NCI-H2107 (cell line): ENCODE measurements at regions not wholly inside any gene's neighbourhood (a gene's known extent, or its start where the extent isn't known, plus 50 kb on each side); places are given as distances from the start of the nearest gene placed in this dataset.

Experiments
- DNase-seq: peaks from one replicate; lab custom pipeline; 2025; lab: John Stamatoyannopoulos, UW

DNA sequence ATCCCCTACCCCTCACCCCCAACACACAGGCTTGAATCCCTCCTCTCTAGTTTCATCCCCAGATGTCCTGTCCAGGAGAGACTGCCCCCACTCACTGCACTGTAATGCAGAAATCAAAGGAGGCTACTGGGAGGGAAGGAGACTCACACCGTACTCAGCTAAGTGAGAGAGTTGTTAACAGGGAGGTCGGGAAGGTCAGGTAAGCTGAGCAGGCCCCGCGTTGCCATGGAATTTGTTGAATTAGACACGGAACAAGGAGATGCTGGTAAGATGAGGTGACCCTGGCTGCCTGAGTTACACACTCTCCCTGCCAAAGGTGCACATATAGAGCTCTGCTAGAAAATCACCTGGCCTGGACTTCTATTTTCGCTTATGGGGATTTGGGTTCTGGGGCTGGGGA is 197.9 kb downstream of the NXPE2 start:
- DNase-seq: no peak

GRCh38 chr11:114877976-114878375 is 199.6 kb downstream of the NXPE2 start:
- no peak for DNase-seq

DNA sequence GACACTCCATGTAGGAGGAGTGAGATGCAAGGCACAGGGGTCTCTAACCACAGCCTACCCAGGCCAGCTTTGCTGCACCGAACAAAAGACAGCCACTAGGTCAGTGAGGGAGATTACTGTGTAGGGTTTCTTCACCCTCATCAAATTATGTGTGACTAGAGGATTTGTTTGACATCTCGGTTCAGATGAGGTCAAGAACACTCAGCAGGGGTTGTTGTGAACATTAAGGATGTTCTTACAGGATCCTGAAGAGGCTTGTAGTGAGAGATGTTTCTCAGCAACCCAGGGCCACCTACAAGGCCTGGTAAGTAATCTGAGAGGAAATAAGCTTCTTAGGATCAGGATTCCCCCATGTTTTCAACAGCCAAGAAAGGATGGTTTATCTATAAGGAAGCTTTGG is 202.1 kb downstream of the NXPE2 start:
- no peak for DNase-seq

- no peak for DNase-seq
Observed at GRCh38 chr11:114883472-114883871, 205.1 kb downstream of the NXPE2 start.

DNA sequence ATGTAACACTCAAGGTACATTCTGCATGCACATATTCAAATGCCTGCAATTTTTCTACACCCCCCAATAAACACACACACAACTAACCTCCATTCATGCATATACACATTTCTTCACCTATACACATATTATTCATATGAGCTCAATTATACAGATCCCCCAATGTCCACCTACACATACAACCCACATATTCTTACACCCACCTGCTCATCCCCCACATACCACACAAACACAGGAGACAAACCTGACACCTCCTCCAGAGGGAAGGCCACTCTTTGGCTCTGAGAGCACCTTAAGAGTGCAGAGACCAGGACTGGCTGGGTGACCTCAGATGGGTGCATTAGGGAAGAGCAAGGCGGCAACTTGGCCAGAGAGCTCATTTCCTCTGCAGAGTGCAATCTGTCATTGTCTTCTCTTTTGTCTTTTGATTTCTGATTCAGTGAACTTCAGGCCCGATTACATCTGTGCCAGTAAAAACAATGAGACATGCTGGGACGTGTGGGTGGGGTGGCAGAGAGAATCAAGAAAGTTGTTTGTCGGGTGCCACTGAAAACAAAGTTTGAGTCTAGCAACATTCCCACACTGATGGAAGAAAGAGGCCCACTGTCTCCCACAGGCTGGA is 208.4 kb downstream of the NXPE2 start:
- DNase-seq: no peak

DNA sequence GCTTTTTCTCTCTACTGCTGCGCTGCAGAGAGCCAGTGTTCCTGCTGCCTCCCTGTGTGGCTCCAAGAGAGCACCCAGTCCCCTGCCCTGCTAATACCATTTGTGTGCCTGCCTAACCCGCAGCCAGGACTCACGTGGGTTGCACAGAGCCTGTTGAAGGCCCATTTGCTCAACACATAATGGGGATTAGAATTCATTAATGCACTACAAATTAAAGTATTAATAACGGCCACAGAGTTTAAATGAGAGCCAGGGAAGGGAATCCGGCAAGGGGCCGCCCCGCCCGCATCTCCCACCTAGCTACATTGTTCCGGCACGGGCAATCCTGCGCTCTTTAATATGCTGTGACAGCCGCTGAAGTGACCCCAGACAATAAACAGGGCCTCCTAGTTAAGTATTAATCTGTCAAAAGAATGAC is 211.3 kb downstream of the NXPE2 start:
- no peak for DNase-seq

DNA sequence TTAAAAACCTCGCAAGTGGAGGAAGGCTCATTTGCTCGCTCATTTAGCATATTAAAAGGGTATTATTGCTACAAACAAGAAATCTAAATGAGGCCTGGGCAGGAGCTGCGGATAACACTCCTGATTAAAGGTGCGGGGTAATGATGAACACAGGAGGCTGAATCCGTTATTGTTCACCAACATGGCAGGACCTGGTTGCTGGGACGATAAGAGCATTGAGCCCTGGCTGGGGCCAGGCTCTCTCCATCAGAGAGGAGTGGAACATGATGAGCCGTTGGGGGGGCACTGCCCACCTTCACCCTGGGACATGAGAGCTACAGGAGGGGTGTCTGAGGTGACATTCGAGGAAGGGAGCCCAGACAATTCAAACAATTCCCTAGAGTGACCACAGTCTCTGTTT is 211.7 kb downstream of the NXPE2 start:
- DNase-seq: no peak

DNA sequence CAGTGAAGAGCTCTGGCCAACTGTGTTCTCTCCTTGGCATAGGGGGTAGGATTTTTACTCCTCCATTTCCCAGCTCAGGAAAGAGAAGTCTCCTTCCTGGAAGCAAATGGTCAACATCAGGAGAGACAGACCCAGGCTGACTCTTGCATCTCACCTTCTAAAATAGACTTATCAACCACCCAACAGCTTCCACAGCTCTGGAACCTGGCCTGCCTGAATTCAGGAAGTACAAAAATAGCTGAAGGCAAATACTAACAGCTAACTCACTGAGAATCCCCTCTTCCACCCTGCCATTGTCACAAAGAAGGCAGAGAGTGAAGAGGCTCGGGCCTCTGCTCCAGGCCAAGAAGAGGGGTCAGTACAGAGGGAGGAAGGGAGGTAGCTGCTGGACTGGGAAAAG is 213.6 kb downstream of the NXPE2 start:
- DNase-seq: no peak

DNA sequence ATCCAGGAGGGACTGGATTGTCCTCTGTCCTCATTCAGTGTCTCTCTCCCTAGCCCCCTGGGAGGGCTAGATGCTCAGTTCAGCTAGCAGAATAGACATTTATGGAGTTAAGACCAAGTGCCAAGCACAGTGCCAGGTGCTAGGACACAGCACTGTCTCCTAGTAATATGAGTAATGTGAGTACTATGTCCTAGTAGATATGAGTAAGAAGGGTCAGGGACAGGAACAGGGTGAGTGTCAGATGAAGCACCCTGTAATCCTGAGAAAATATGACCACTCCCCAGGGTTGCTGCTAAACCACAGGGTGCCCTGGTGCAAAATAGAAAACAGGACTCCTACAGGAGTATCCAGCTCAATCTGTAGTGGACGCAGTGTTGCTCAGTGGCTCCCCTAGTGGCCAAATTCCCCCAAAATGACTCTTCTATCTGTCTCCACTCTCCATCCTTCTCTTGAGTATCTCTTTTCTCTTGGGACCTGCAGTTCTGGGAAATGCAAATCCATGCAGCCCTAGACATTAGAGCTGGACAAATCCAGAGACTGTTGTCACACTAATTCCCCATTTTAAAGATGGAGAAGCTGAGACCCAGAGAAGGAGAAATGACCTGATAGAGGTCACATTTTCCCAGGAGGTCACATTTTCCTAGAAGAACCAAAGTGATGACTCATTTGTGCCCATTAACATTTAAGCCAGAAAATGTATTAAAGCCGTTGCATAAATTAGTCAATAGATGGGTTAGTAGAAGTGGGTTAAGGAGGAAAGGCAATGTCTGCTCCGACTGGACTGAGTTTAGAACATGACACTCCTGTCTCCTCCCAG is 214.3 kb downstream of the NXPE2 start:
- DNase-seq: no peak

DNA sequence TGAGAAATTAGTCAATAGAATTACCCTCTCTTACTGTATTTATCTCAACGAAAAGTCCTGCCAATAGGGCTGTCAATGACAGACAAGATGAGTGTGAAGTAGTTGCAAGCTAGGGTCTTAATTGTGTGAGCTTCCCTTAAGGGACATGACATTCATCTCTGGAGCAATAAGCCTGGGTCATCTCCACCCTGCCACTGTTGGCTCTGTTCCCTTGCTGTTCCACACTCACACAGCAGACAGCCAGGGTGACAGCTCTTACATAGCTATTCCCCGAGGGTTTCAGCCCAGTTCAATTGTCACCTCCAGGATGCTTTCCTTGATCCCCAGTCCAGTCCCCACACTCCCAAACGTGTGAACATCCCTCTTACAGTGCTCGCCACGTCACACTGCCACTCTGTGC is 215.0 kb downstream of the NXPE2 start:
- DNase-seq: no peak

DNA sequence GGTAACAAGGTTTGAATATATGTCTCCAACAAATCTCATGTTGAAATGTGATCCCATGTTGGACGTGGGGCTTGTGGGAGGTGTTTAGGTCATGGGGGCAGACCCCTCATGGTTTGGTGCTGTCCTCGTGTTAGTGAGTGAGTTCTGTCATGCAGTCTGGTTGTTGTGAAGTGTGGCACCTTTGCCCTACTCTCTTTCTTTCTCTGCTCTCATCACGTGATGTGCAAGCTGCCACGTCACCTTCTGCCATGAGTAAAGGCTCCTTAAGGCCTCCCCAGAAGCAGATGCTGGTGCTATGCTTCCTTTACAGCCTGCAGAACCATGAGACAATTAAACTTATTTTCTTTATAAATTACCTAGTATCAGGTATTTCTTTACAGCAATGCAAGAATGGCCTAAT is 218.3 kb downstream of the NXPE2 start:
- no peak for DNase-seq

- DNase-seq: no peak
Observed at GRCh38 chr11:114909866-114910265, 231.5 kb downstream of the NXPE2 start.

GRCh38 chr11:114912826-114913225 is 234.5 kb downstream of the NXPE2 start:
- no peak for DNase-seq

GRCh38 chr11:114914231-114915005 is 236.1 kb downstream of the NXPE2 start:
- no peak for DNase-seq

- no peak for DNase-seq
Observed at GRCh38 chr11:114915871-114916805, 237.8 kb downstream of the NXPE2 start.

GRCh38 chr11:114918286-114918685 is 240.0 kb downstream of the NXPE2 start:
- DNase-seq: no peak

DNA sequence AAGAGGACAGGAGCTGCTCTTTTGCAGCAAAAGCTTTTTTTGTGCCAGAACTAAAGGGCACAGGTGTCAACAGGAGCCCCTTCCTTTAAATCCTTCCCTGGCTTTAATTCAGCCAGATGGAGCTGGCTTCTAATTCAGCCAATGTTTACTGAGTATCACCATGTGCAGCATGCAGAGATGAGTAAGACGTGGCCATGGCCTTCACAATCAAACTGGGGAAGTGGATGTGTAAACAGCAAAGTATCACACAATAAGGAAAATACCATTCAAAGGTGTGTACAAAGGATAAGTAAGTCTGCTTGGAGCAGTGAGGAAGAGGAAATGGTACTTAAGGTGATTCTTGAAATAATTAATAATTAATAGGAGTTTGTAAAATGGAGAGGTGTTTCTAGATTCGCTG is 243.4 kb downstream of the NXPE2 start:
- no peak for DNase-seq

- DNase-seq: no peak
Observed at GRCh38 chr11:114924042-114924441, 245.7 kb downstream of the NXPE2 start.

DNA sequence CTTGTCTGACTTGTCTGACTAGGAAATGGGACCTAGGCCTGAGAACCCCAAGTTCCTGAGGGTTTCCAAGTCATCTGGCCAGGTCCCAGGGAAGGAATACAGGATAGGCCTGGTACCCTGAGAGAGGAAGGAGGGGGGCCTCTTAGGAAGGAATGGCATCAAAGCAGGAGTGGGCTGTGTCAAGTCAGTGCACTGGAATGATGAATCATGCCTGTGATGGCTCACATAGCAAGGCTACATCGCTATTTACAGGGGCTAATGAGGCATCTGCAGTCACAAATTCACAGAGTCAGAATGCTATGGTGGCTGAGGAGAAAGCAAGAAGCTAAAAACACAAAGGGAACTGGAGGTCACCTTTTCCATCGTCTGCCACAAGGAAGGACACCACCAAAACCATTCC is 247.3 kb downstream of the NXPE2 start:
- no peak for DNase-seq

- no peak for DNase-seq
Observed at GRCh38 chr11:114928260-114928870, 250.0 kb downstream of the NXPE2 start.

- no peak for DNase-seq
Observed at GRCh38 chr11:114929351-114930000, 251.1 kb downstream of the NXPE2 start.
